Tibial artery (tissue), 4 donors: ENCODE measurements at regions not wholly inside any gene's neighbourhood (a gene's known extent, or its start where the extent isn't known, plus 50 kb on each side); places are given as distances from the start of the nearest gene placed in this dataset.

Experiments
- DNase-seq, 2 donors: peaks; one replicate each; pipeline ENCODE4 v3.0.0-alpha.2; 2019
- H3K27ac ChIP-seq, 2 donors: fragments of 200-600 bp; sonication (generic) in 1 of 2; 1 replicate in 1 of 2; 2 replicates in 1 of 2; pipeline ENCODE4 v1.5.1; 2018 to 2019; ENCODE audit warnings: mild to moderate bottlenecking in 1 of 2
- H3K27me3 ChIP-seq, 2 donors: fragments of 200-600 bp; sonication (generic) in 1 of 2; one replicate each; pipeline versions ENCODE4 v1.5.1 to v1.6.0; 2016 to 2019
- H3K36me3 ChIP-seq, 3 donors: fragments of 200-600 bp; sonication (generic) in 2 of 3; one replicate each; pipeline ENCODE4 v1.5.1; 2016 to 2019; ENCODE audit warnings: mild to moderate bottlenecking in 2 of 3
- H3K4me1 ChIP-seq, 4 donors: fragments of 200-600 bp; sonication (generic) in 2 of 4; 1 replicate in 3 of 4; 2 replicates in 1 of 4; pipeline ENCODE4 v1.5.1; 2016 to 2019
- H3K4me3 ChIP-seq, 2 donors: fragments of 200-600 bp; sonication (generic) in 1 of 2; 1 replicate in 1 of 2; 2 replicates in 1 of 2; pipeline ENCODE4 v1.5.1; 2018 to 2019; ENCODE audit warnings: mild to moderate bottlenecking in 2 of 2
- H3K9me3 ChIP-seq, 3 donors: fragments of 200-600 bp; sonication (generic) in 1 of 3; one replicate each; pipeline ENCODE4 v1.5.1; 2016 to 2019
- CTCF ChIP-seq, 2 experiments: fragments of 200-600 bp in 1 of 2; fragments of 450-650 bp in 1 of 2; IDR thresholded peaks; one replicate each; pipeline ENCODE4 v1.5.1; 2017 to 2019; ENCODE audit warnings: antibody characterized with exemption in 2 of 2, mild to moderate bottlenecking in 1 of 2, moderate library complexity in 1 of 2
- intact Hi-C: fragments of 100-400 bp; cut with DNase I; formaldehyde crosslinking; loops from one replicate; pipeline ENCODE4 v1.15.0; 2023; ENCODE audit warnings: low total_unique reads

- no peaks in the 10 kb centered on the region for H3K36me3 ChIP-seq
- H3K9me3 ChIP-seq = peaks cover 0 to 5% (median 4%) of the 10 kb centered on the region in 3 donors
- no peak overlapping the region for H3K27ac ChIP-seq
- no peak overlapping the region for H3K4me3 ChIP-seq
- no peak for TF ChIP-seq CTCF (IDR thresholded peaks at IDR 0.05)
- no peak for DNase-seq
- intact Hi-C loops = no loop called here
- H3K27me3 ChIP-seq = no peaks in the 10 kb centered on the region
- H3K4me1 ChIP-seq = no peaks in the 10 kb centered on the region
Measured at GRCh38 chr2:222351035-222351434, 52.2 kb upstream of the PAX3 start.

DNA sequence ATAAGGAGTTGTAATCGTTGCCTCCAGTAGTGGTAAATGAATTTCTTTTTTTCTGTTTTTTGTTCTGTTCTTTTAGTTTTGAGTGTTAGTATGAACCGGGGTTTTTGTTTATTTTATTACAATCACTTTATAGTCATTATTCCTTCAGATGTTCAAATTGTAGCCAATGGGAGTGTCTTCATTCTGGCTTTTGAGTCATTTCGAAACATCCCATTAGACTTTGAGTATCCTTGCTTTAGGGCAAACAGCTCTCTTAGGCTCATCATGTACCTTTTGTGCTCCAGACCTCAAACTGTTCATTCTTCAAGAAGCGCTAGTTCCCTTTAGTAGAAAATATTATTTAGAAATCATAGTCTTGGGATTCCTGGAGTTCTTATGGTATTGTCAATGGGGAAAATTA, 54.2 kb upstream of the PAX3 start:
- peaks cover 0 to 5% (median 4%) of the 10 kb centered on the region in 3 donors for H3K9me3 ChIP-seq
- no peak for DNase-seq
- H3K27ac ChIP-seq = no peak overlapping the region
- intact Hi-C loops = no loop called here
- TF ChIP-seq CTCF (IDR thresholded peaks at IDR 0.05) = no peak
- H3K27me3 ChIP-seq = no peaks in the 10 kb centered on the region
- H3K4me1 ChIP-seq = no peaks in the 10 kb centered on the region
- no peaks in the 10 kb centered on the region for H3K36me3 ChIP-seq
- H3K4me3 ChIP-seq = no peak overlapping the region

GRCh38 chr2:222353993-222354392, 55.2 kb upstream of the PAX3 start:
- TF ChIP-seq CTCF (IDR thresholded peaks at IDR 0.05) = no peak
- Histone ChIP-seq H3K36me3 (no peaks in the 10 kb centered on the region), H3K27me3 (no peaks in the 10 kb centered on the region), H3K4me1 (no peaks in the 10 kb centered on the region), H3K27ac (no peak overlapping the region), H3K9me3 (peaks cover 0 to 5% (median 4%) of the 10 kb centered on the region in 3 donors), H3K4me3 (no peak overlapping the region)
- intact Hi-C loops = no loop called here
- DNase-seq = no peak

DNA sequence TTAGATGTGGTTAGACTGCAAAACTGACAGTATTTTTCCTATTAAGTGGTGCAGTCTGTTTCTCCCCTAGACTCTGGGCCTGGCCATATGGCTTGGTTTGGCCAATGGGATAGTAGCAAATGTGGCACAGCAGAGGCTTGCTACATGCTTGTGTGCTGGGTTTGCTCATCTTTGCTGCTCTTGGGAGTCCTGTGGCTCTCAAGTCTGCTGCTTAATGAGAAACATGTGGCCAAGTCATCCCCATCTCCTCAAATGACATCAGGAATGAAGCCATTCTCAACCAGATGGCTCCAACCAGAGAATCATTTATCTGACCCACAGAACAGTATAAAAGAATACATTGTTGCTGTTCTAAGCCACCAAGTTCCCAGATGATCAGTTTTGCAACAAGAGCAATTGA, 57.1 kb upstream of the PAX3 start:
- intact Hi-C loops = no loop called here
- DNase-seq = no peak
- no peak overlapping the region for H3K4me3 ChIP-seq
- H3K4me1 ChIP-seq = no peaks in the 10 kb centered on the region
- H3K27ac ChIP-seq = no peak overlapping the region
- H3K9me3 ChIP-seq = peaks cover 0 to 5% (median 4%) of the 10 kb centered on the region in 3 donors
- no peaks in the 10 kb centered on the region for H3K36me3 ChIP-seq
- H3K27me3 ChIP-seq = no peaks in the 10 kb centered on the region
- no peak for TF ChIP-seq CTCF (IDR thresholded peaks at IDR 0.05)

DNA sequence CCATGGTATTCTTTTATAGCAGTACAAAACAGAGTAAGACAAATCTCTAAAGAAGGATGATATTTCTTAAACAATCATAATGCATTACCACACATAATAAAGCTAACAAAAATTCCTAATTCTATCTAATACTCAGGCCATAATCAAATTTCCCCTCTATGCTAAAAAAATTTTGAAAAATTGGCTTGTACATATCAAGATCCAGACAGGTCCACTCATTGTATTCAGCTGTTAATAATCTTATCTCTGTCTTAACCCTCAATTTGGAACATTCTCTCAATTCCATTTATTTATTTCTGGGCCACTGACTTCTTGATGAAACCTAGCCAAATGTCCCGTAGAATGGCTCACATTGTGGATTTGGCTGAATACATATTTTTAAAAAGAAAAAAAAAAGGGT, 59.1 kb upstream of the PAX3 start:
- TF ChIP-seq CTCF (IDR thresholded peaks at IDR 0.05) = no peak
- Histone ChIP-seq H3K4me1 (no peaks in the 10 kb centered on the region), H3K4me3 (no peak overlapping the region), H3K27ac (no peak overlapping the region), H3K9me3 (peaks cover 0 to 4% (median 0%) of the 10 kb centered on the region in 3 donors), H3K36me3 (no peaks in the 10 kb centered on the region), H3K27me3 (no peaks in the 10 kb centered on the region)
- intact Hi-C loops = no loop called here
- no peak for DNase-seq

- no peak for TF ChIP-seq CTCF (IDR thresholded peaks at IDR 0.05)
- H3K9me3 ChIP-seq = peaks cover 0 to 4% (median 0%) of the 10 kb centered on the region in 3 donors
- peak in 1 of 2 donors; percentile 33 for DNase-seq
- no peaks in the 10 kb centered on the region for H3K4me1 ChIP-seq
- no peaks in the 10 kb centered on the region for H3K36me3 ChIP-seq
- no peak overlapping the region for H3K4me3 ChIP-seq
- H3K27me3 ChIP-seq = no peaks in the 10 kb centered on the region
- intact Hi-C loops = no loop called here
- H3K27ac ChIP-seq = no peak overlapping the region
Measured at GRCh38 chr2:222358876-222359275, 60.1 kb upstream of the PAX3 start.
